ENCODE measurements at regions not wholly inside any gene's neighbourhood (a gene's known extent, or its start where the extent isn't known, plus 50 kb on each side); places are given as distances from the start of the nearest gene placed in this dataset.

DNA sequence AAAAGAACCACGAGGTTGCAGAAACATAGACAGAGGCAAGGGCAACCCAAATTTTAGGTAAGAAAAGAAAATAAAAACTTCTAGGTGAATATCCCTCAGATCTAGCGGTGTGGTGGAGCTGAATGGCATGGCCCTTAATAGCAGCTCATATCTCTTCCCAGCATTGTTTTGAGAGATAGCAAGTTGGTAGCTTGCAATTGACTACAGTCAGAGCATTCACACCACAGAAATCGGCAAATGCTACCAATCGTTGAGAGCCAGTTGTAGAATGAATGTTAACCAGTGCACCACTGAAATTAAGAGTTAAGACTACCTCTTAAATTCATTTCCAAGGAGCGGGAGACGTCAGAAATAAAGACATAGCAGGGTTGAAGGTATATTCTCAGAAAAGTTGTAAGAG lies 184.0 kb upstream of the KIT start:
- no peak for TF ChIP-seq CTCF (conservative IDR thresholded peaks at IDR 0.05; ENCODE audit: low read depth, low read length)
- TF ChIP-seq MXI1 (IDR thresholded peaks at IDR 0.05; ENCODE audit: borderline replicate concordance, low read depth, low read length), result no peak
- no peak for TF ChIP-seq SMC3 (IDR thresholded peaks at IDR 0.05; ENCODE audit: low read depth, low read length)
- no peak for TF ChIP-seq POLR2A (IDR thresholded peaks at IDR 0.05; ENCODE audit: low read depth, low read length)
- no peak for TF ChIP-seq RAD21 (IDR thresholded peaks at IDR 0.05; ENCODE audit: low read length)

Data from IMR-90 (cell line).